ENCODE measurements at regions not wholly inside any gene's neighbourhood (a gene's known extent, or its start where the extent isn't known, plus 50 kb on each side); places are given as distances from the start of the nearest gene placed in this dataset.

DNA sequence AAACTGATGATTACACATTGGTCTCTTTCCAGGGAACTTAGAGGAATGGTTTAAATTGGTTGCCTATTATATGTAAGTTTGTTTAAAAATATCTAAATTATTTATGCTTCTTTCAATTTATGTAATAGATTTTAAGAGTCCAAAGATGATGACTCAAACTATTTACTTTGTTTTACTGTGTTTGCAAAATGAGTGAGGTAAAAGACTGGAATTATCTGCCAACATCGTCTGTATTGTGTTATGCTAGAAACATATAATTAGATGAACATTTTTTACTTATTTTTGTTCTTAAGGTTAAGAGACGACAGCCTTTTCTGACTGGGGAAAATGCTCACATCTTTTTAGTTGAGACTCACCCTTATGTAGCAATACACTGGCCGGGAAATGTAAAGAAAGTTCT lies 51.1 kb upstream of the SYTL5 start:
- H3K4me2 ChIP-seq (ENCODE audit: low read length) = peak overlapping the region; percentile 44; the same call in 1 of the 2 replicates
- no TSS peak for BruUV-seq (replicated peaks)
- H3F3A ChIP-seq (ENCODE audit: low read length, unreplicated experiment) = no peaks in the 10 kb centered on the region
- peaks cover 12% of the 10 kb centered on the region for H3K4me1 ChIP-seq (ENCODE audit: insufficient read depth, low read length)
- no peaks in the 10 kb centered on the region for H3K9me3 ChIP-seq (ENCODE audit: low read length)
- TF ChIP-seq EZH2phosphoT487 (IDR thresholded peaks at IDR 0.05; ENCODE audit: borderline replicate concordance, low read length) (no peak), EZH2 (IDR thresholded peaks at IDR 0.05; ENCODE audit: low read length, unreplicated experiment) (no peak)
- TF ChIP-seq, protein P1, sequence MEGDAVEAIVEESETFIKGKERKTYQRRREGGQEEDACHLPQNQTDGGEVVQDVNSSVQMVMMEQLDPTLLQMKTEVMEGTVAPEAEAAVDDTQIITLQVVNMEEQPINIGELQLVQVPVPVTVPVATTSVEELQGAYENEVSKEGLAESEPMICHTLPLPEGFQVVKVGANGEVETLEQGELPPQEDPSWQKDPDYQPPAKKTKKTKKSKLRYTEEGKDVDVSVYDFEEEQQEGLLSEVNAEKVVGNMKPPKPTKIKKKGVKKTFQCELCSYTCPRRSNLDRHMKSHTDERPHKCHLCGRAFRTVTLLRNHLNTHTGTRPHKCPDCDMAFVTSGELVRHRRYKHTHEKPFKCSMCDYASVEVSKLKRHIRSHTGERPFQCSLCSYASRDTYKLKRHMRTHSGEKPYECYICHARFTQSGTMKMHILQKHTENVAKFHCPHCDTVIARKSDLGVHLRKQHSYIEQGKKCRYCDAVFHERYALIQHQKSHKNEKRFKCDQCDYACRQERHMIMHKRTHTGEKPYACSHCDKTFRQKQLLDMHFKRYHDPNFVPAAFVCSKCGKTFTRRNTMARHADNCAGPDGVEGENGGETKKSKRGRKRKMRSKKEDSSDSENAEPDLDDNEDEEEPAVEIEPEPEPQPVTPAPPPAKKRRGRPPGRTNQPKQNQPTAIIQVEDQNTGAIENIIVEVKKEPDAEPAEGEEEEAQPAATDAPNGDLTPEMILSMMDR (conservative IDR thresholded peaks at IDR 0.05; ENCODE audit: low read depth, low read length) = no peak
- no peaks in the 10 kb centered on the region for H3K27me3 ChIP-seq (ENCODE audit: low read length)
- CTCF ChIA-PET = no interaction called here
- POLR2A ChIA-PET (ENCODE audit: unreplicated experiment) = no interaction called here
- intact Hi-C loops (cut with micrococcal nuclease) = no loop called here
- peak overlapping the region; percentile 54 for H3K27ac ChIP-seq (ENCODE audit: low read length)
- H3K36me3 ChIP-seq (ENCODE audit: low read depth, low read length) = no peaks in the 10 kb centered on the region
- ATAC-seq = peak; percentile 88
- H3K79me2 ChIP-seq (ENCODE audit: low read length) = no peaks in the 10 kb centered on the region
- no peak overlapping the region for H2AFZ ChIP-seq (ENCODE audit: low read length)
- no peak overlapping the region for H3K4me3 ChIP-seq (ENCODE audit: low read length)
- no peaks in the 10 kb centered on the region for H3K9me2 ChIP-seq (replicated peaks; ENCODE audit: low read length)
- no peak overlapping the region for H3K9ac ChIP-seq (ENCODE audit: low read length)
- no peaks in the 10 kb centered on the region for H4K20me1 ChIP-seq (ENCODE audit: low read length)
- DNase-seq = peak; percentile 69

GRCh38 chrX:37956223-37956622 lies 50.1 kb upstream of the SYTL5 start:
- H3K4me1 ChIP-seq (ENCODE audit: insufficient read depth, low read length) = peaks cover 12% of the 10 kb centered on the region
- H3K79me2 ChIP-seq (ENCODE audit: low read length) = no peaks in the 10 kb centered on the region
- no peaks in the 10 kb centered on the region for H3K36me3 ChIP-seq (ENCODE audit: low read depth, low read length)
- H3K9ac ChIP-seq (ENCODE audit: low read length) = no peak overlapping the region
- no peak for TF ChIP-seq EZH2phosphoT487 (IDR thresholded peaks at IDR 0.05; ENCODE audit: borderline replicate concordance, low read length)
- TF ChIP-seq EZH2 (IDR thresholded peaks at IDR 0.05; ENCODE audit: low read length, unreplicated experiment) = no peak
- TF ChIP-seq, protein P1 (conservative IDR thresholded peaks at IDR 0.05; ENCODE audit: low read depth, low read length) = no peak
- H3K27me3 ChIP-seq (ENCODE audit: low read length) = no peaks in the 10 kb centered on the region
- H3K9me2 ChIP-seq (replicated peaks; ENCODE audit: low read length) = no peaks in the 10 kb centered on the region
- H3K27ac ChIP-seq (ENCODE audit: low read length) = no peak overlapping the region
- no TSS peak for BruUV-seq (replicated peaks)
- intact Hi-C loops (cut with micrococcal nuclease) = no loop called here
- DNase-seq = no peak
- ChIA-PET CTCF (no interaction called here), POLR2A (ENCODE audit: unreplicated experiment) (no interaction called here)
- no peak for ATAC-seq
- H3K4me3 ChIP-seq (ENCODE audit: low read length) = no peak overlapping the region
- H3K9me3 ChIP-seq (ENCODE audit: low read length) = no peaks in the 10 kb centered on the region
- H2AFZ ChIP-seq (ENCODE audit: low read length) = no peak overlapping the region
- H4K20me1 ChIP-seq (ENCODE audit: low read length) = no peaks in the 10 kb centered on the region
- no peaks in the 10 kb centered on the region for H3F3A ChIP-seq (ENCODE audit: low read length, unreplicated experiment)
- no peak overlapping the region; the same call in 1 of the 2 replicates for H3K4me2 ChIP-seq (ENCODE audit: low read length)
